ENCODE measurements at regions not wholly inside any gene's neighbourhood (a gene's known extent, or its start where the extent isn't known, plus 50 kb on each side); places are given as distances from the start of the nearest gene placed in this dataset.

- H3K9ac ChIP-seq (replicated peaks; ENCODE audit: extremely low read depth, insufficient read depth, low read length) = no peak overlapping the region
- H4K20me1 ChIP-seq (replicated peaks; ENCODE audit: control insufficient read depth, extremely low read depth, insufficient read depth, low read length) = no peaks in the 10 kb centered on the region
- no peak for DNase-seq (ENCODE audit: low read depth, low spot score)
- H3K79me2 ChIP-seq (ENCODE audit: control insufficient read depth, insufficient read depth, low read length) = no peaks in the 10 kb centered on the region
- no peak overlapping the region for H2AFZ ChIP-seq (ENCODE audit: low read depth, low read length)
- TF ChIP-seq POLR2A (IDR thresholded peaks at IDR 0.05; ENCODE audit: low read depth, low read length) = no peak
- TF ChIP-seq GATA2 (IDR thresholded peaks at IDR 0.05; ENCODE audit: insufficient read depth, insufficient read length, low read depth, low read length) = no peak
- no peak for TF ChIP-seq CTCF (IDR thresholded peaks at IDR 0.05; ENCODE audit: extremely low read depth in 1 of 2, insufficient read depth in 1 of 2, low read depth in 1 of 2, low read length in 2 of 2)
- TF ChIP-seq POLR2AphosphoS5 (IDR thresholded peaks at IDR 0.05; ENCODE audit: insufficient read depth, low read depth, low read length) = no peak
- TF ChIP-seq JUN (IDR thresholded peaks at IDR 0.05; ENCODE audit: borderline replicate concordance, insufficient read depth, insufficient read length, low read depth) = no peak
- TF ChIP-seq MAX (IDR thresholded peaks at IDR 0.05; ENCODE audit: insufficient read depth, insufficient read length) = no peak
- no peak for TF ChIP-seq MYC (IDR thresholded peaks at IDR 0.05; ENCODE audit: low read depth, low read length)
- TF ChIP-seq FOS (IDR thresholded peaks at IDR 0.05; ENCODE audit: borderline replicate concordance, insufficient read depth, low read length) = no peak
- TF ChIP-seq EZH2 (IDR thresholded peaks at IDR 0.05; ENCODE audit: borderline replicate concordance, low read depth, low read length, severe bottlenecking) = no peak
- H3K9me1 ChIP-seq (replicated peaks; ENCODE audit: control insufficient read depth, extremely low read depth, insufficient read depth, low read length) = no peaks in the 10 kb centered on the region
- H3K9me3 ChIP-seq (replicated peaks; ENCODE audit: control insufficient read depth, insufficient read depth, low read length) = no peaks in the 10 kb centered on the region
- ChIA-PET POLR2A (no interaction called here), CTCF (interaction anchor here (1.5 kb wide), 1 partner anchor 12 kb away, joined by 3 read pairs; no protein-coding TSS in a partner anchor)
- no peak for FAIRE-seq
- H3K4me3 ChIP-seq (replicated peaks in 1 of 3; ENCODE audit: insufficient read depth in 1 of 3, low read depth in 1 of 3, low read length in 3 of 3) = no peak overlapping the region
- H3K4me1 ChIP-seq (ENCODE audit: control insufficient read depth, extremely low read depth, insufficient read depth, low read length) = peaks cover 13% of the 10 kb centered on the region
- no peak overlapping the region for H3K27ac ChIP-seq (ENCODE audit: insufficient read depth, low read depth, low read length)
- H3K36me3 ChIP-seq (ENCODE audit: control insufficient read depth in 2 of 2, extremely low read depth in 1 of 2, insufficient read depth in 2 of 2, low read length in 2 of 2) = no peaks in the 10 kb centered on the region
- no TSS peak for BruUV-seq (replicated peaks)
- dilution Hi-C loops (cut with MboI; ENCODE audit: extremely low pct_ligation_motif_present, low sequenced_read_pairs) = no loop called here
- no peak overlapping the region for H3K4me2 ChIP-seq (ENCODE audit: insufficient read depth, low read length)
- intact Hi-C loops (cut with micrococcal nuclease) = no loop called here
- no peaks in the 10 kb centered on the region for H3K27me3 ChIP-seq (ENCODE audit: control insufficient read depth in 2 of 2, insufficient read depth in 2 of 2, low read length in 2 of 2)
These were observed 209.5 kb upstream of the E2F8 start for GRCh38 chr11:19450282-19450681.

All from endothelial cell of umbilical vein (primary cell).